ENCODE measurements at regions not wholly inside any gene's neighbourhood (a gene's known extent, or its start where the extent isn't known, plus 50 kb on each side); places are given as distances from the start of the nearest gene placed in this dataset.

GRCh38 chr2:12890066-12890465 is 173.3 kb downstream of the TRIB2 start:
- Histone ChIP-seq H3K36me3 (ENCODE audit: control insufficient read depth, insufficient read depth, low read length) (no peaks in the 10 kb centered on the region), H3K27ac (ENCODE audit: insufficient read depth, low read length) (no peak overlapping the region), H3K4me3 (replicated peaks in 1 of 4; ENCODE audit: control extremely low read depth in 1 of 4, insufficient read depth in 1 of 4, low read depth in 3 of 4, low read length in 4 of 4) (no peak overlapping the region), H3K9ac (ENCODE audit: insufficient read depth, low read length) (no peak overlapping the region), H3K4me1 (ENCODE audit: control insufficient read depth, extremely low read depth, insufficient read depth, low read length) (peaks cover 3% of the 10 kb centered on the region), H3K79me2 (ENCODE audit: control insufficient read depth, insufficient read depth, low read length) (no peaks in the 10 kb centered on the region), H3K4me2 (ENCODE audit: extremely low read depth, insufficient read depth, low read length) (no peak overlapping the region), H3K27me3 (ENCODE audit: control insufficient read depth, insufficient read depth, low read length) (no peaks in the 10 kb centered on the region), H4K20me1 (ENCODE audit: control insufficient read depth, extremely low read depth, insufficient read depth, low read length) (no peaks in the 10 kb centered on the region), H3K9me3 (ENCODE audit: control insufficient read depth, insufficient read depth, low read depth, low read length) (no peaks in the 10 kb centered on the region), H2AFZ (ENCODE audit: low read length) (no peak overlapping the region)
- DNase-seq (ENCODE audit: low read depth in 2 of 2): no peak
- TF ChIP-seq CTCF (conservative IDR thresholded peaks at IDR 0.05 in 1 of 2, IDR thresholded peaks at IDR 0.05 in 1 of 2; ENCODE audit: low read depth in 1 of 2, low read length in 2 of 2) (no peak), EZH2 (IDR thresholded peaks at IDR 0.05; ENCODE audit: low read length, missing control alignments) (no peak)

DNA sequence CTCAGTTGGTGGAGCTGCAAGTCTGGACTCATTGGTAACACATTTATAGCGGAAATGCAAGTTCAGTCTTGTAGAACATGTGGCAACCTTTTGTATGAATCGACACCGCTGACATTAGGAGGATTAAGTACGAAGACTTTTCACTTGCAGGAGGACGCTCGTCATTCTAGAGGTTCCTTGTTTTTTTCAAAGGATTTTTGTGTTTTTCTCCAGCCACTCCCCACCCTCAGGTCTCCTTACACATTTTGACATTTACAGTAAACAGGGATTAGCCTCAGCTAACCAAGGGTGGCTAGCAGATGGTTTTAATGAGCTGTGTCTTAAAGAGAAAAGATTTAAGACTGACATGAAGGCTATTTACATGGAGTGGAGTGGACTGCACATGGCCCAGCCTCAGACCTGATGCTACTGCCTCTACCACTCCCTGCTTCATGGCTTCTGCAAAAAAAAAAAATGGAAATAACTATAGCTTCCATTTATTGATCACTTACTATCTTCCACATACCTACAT is 173.8 kb downstream of the TRIB2 start:
- Histone ChIP-seq H3K4me3 (replicated peaks in 1 of 4; ENCODE audit: control extremely low read depth in 1 of 4, insufficient read depth in 1 of 4, low read depth in 3 of 4, low read length in 4 of 4) (no peak overlapping the region), H3K9ac (ENCODE audit: insufficient read depth, low read length) (no peak overlapping the region), H3K4me1 (ENCODE audit: control insufficient read depth, extremely low read depth, insufficient read depth, low read length) (no peaks in the 10 kb centered on the region), H3K9me3 (ENCODE audit: control insufficient read depth, insufficient read depth, low read depth, low read length) (no peaks in the 10 kb centered on the region), H4K20me1 (ENCODE audit: control insufficient read depth, extremely low read depth, insufficient read depth, low read length) (no peaks in the 10 kb centered on the region), H3K27me3 (ENCODE audit: control insufficient read depth, insufficient read depth, low read length) (no peaks in the 10 kb centered on the region), H3K36me3 (ENCODE audit: control insufficient read depth, insufficient read depth, low read length) (no peaks in the 10 kb centered on the region), H3K27ac (ENCODE audit: insufficient read depth, low read length) (no peak overlapping the region), H3K4me2 (ENCODE audit: extremely low read depth, insufficient read depth, low read length) (no peak overlapping the region), H3K79me2 (ENCODE audit: control insufficient read depth, insufficient read depth, low read length) (no peaks in the 10 kb centered on the region), H2AFZ (ENCODE audit: low read length) (no peak overlapping the region)
- TF ChIP-seq CTCF (conservative IDR thresholded peaks at IDR 0.05 in 1 of 2, IDR thresholded peaks at IDR 0.05 in 1 of 2; ENCODE audit: low read depth in 1 of 2, low read length in 2 of 2) (no peak), EZH2 (IDR thresholded peaks at IDR 0.05; ENCODE audit: low read length, missing control alignments) (no peak)
- DNase-seq (ENCODE audit: low read depth in 2 of 2): no peak

- Histone ChIP-seq H3K4me2 (ENCODE audit: extremely low read depth, insufficient read depth, low read length) (no peak overlapping the region), H3K4me1 (ENCODE audit: control insufficient read depth, extremely low read depth, insufficient read depth, low read length) (no peaks in the 10 kb centered on the region), H3K36me3 (ENCODE audit: control insufficient read depth, insufficient read depth, low read length) (no peaks in the 10 kb centered on the region), H3K9ac (ENCODE audit: insufficient read depth, low read length) (no peak overlapping the region), H3K27ac (ENCODE audit: insufficient read depth, low read length) (no peak overlapping the region), H3K27me3 (ENCODE audit: control insufficient read depth, insufficient read depth, low read length) (no peaks in the 10 kb centered on the region), H2AFZ (ENCODE audit: low read length) (no peak overlapping the region), H3K9me3 (ENCODE audit: control insufficient read depth, insufficient read depth, low read depth, low read length) (no peaks in the 10 kb centered on the region), H3K4me3 (replicated peaks in 1 of 4; ENCODE audit: control extremely low read depth in 1 of 4, insufficient read depth in 1 of 4, low read depth in 3 of 4, low read length in 4 of 4) (no peak overlapping the region), H3K79me2 (ENCODE audit: control insufficient read depth, insufficient read depth, low read length) (no peaks in the 10 kb centered on the region), H4K20me1 (ENCODE audit: control insufficient read depth, extremely low read depth, insufficient read depth, low read length) (no peaks in the 10 kb centered on the region)
- TF ChIP-seq CTCF (conservative IDR thresholded peaks at IDR 0.05 in 1 of 2, IDR thresholded peaks at IDR 0.05 in 1 of 2; ENCODE audit: low read depth in 1 of 2, low read length in 2 of 2) (no peak), EZH2 (IDR thresholded peaks at IDR 0.05; ENCODE audit: low read length, missing control alignments) (no peak)
- no peak for DNase-seq (ENCODE audit: low read depth in 2 of 2)
These were observed 178.3 kb downstream of the TRIB2 start for GRCh38 chr2:12895017-12895416.
